ENCODE measurements at regions not wholly inside any gene's neighbourhood (a gene's known extent, or its start where the extent isn't known, plus 50 kb on each side); places are given as distances from the start of the nearest gene placed in this dataset.

- TF ChIP-seq POLR2AphosphoS5 (IDR thresholded peaks at IDR 0.05) = no peak
- Histone ChIP-seq H3K4me1 (no peaks in the 10 kb centered on the region), H3K36me3 (no peaks in the 10 kb centered on the region), H3K9me3 (no peaks in the 10 kb centered on the region), H3K4me3 (no peak overlapping the region), H3K27me3 (no peaks in the 10 kb centered on the region), H3K27ac (replicated peaks in 1 of 4) (no peak overlapping the region)
- intact Hi-C loops (cut with DNase I) = no loop called here
- WGBS = 88% methylated on average over 5 of the region's 5 CpGs
- no peak for DNase-seq (ENCODE audit: extremely low spot score)
Measured at GRCh38 chr13:59236309-59236919, 927.3 kb downstream of the DIAPH3 start.

GRCh38 chr13:59236944-59237343 lies 926.8 kb downstream of the DIAPH3 start:
- intact Hi-C loops (cut with DNase I) = no loop called here
- Histone ChIP-seq H3K36me3 (no peaks in the 10 kb centered on the region), H3K4me1 (no peaks in the 10 kb centered on the region), H3K4me3 (no peak overlapping the region), H3K9me3 (no peaks in the 10 kb centered on the region), H3K27me3 (no peaks in the 10 kb centered on the region), H3K27ac (replicated peaks in 1 of 4) (no peak overlapping the region)
- DNase-seq (ENCODE audit: extremely low spot score) = no peak
- TF ChIP-seq POLR2A (IDR thresholded peaks at IDR 0.05; ENCODE audit: low read depth) (no peak), POLR2AphosphoS5 (IDR thresholded peaks at IDR 0.05) (no peak), EP300 (IDR thresholded peaks at IDR 0.05) (no peak)
- TF ChIP-seq, protein P1, sequence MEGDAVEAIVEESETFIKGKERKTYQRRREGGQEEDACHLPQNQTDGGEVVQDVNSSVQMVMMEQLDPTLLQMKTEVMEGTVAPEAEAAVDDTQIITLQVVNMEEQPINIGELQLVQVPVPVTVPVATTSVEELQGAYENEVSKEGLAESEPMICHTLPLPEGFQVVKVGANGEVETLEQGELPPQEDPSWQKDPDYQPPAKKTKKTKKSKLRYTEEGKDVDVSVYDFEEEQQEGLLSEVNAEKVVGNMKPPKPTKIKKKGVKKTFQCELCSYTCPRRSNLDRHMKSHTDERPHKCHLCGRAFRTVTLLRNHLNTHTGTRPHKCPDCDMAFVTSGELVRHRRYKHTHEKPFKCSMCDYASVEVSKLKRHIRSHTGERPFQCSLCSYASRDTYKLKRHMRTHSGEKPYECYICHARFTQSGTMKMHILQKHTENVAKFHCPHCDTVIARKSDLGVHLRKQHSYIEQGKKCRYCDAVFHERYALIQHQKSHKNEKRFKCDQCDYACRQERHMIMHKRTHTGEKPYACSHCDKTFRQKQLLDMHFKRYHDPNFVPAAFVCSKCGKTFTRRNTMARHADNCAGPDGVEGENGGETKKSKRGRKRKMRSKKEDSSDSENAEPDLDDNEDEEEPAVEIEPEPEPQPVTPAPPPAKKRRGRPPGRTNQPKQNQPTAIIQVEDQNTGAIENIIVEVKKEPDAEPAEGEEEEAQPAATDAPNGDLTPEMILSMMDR (IDR thresholded peaks at IDR 0.05) = no peak
- 85% methylated on average over 1 of the region's 1 CpG for WGBS

DNA sequence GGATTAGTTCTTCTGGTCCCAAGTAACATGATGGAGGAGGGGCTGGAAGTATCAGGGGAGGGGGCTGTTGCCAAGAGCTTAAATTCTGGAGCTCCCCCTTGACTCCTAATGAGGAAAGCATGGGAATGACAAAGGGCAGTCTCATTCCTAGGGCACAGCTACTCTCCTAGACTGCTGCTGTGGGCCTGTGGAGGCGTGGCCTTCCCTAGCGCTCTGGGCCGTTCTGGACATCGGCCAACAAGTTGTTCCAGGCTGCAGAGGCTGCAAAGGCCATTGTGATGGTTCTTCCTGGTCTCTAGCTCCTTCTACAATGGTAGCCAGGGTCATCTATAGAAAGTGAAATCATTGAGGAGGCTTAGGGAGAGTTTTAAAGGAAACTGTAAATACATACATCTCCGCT lies 916.6 kb downstream of the DIAPH3 start:
- Histone ChIP-seq H3K27ac (replicated peaks in 1 of 4) (no peak overlapping the region), H3K27me3 (no peaks in the 10 kb centered on the region), H3K4me3 (no peak overlapping the region), H3K4me1 (peaks cover 0 to 14% (median 7%) of the 10 kb centered on the region in 4 donors), H3K36me3 (no peaks in the 10 kb centered on the region), H3K9me3 (no peaks in the 10 kb centered on the region)
- WGBS = 92% methylated on average over 5 of the region's 5 CpGs
- intact Hi-C loops (cut with DNase I) = no loop called here
- DNase-seq (ENCODE audit: extremely low spot score) = no peak
- TF ChIP-seq EP300 (IDR thresholded peaks at IDR 0.05) = no peak

GRCh38 chr13:59250336-59251189 lies 913.2 kb downstream of the DIAPH3 start:
- TF ChIP-seq, protein P1 (IDR thresholded peaks at IDR 0.05) = no peak
- no peak for TF ChIP-seq POLR2A (IDR thresholded peaks at IDR 0.05; ENCODE audit: low read depth)
- TF ChIP-seq EP300 (IDR thresholded peaks at IDR 0.05) = no peak
- H3K36me3 ChIP-seq = no peaks in the 10 kb centered on the region
- DNase-seq (ENCODE audit: extremely low spot score) = no peak
- peaks cover 0 to 14% (median 7%) of the 10 kb centered on the region in 4 donors for H3K4me1 ChIP-seq
- H3K4me3 ChIP-seq = no peak overlapping the region
- intact Hi-C loops (cut with DNase I) = no loop called here
- no peak overlapping the region for H3K27ac ChIP-seq (replicated peaks in 1 of 4)
- no peaks in the 10 kb centered on the region for H3K9me3 ChIP-seq
- H3K27me3 ChIP-seq = no peaks in the 10 kb centered on the region
- WGBS = 84% methylated on average over 5 of the region's 5 CpGs

DNA sequence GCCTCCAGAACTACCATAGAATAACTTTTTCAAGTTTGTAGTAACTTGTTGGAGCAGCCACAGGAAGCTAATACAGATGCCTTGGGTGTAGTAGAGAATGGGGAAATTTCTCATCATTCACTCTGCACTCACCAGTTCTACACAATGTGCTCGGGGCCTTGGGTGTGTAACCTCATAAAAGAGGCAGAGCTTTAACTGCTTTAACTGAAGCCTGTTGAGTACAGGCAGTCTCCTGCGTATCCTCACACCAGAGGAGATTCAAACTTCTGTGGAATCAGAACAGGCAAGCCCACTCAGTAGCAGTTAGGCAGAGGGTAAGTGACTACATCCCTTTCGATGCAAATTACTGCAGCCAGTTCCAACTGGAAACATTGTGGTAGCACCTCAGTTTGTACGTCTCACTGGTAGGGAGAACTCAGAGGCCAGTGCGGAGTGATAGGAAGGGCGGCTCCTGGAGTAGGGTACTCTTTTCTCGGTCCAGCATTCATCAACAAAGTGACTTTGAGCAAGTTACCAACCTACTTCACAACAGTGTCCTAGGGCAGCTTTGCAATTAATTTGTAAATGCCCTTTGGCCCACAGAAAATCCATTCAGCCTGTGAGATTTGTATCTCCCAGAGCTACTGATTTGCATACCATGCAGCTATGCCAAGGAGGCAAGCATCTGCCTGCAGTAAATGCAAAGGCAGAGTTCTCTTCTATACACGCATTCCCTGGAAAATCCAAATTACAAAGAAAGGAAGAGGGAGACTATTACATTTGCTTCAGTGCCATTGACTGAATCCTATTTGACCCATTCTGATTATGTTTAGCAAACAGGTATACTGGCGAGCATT lies 904.3 kb downstream of the DIAPH3 start:
- no peaks in the 10 kb centered on the region for H3K27me3 ChIP-seq
- intact Hi-C loops (cut with DNase I) = no loop called here
- DNase-seq (ENCODE audit: extremely low spot score) = no peak
- H3K4me1 ChIP-seq = no peaks in the 10 kb centered on the region
- H3K27ac ChIP-seq (replicated peaks in 1 of 4) = no peak overlapping the region
- no peaks in the 10 kb centered on the region for H3K36me3 ChIP-seq
- H3K9me3 ChIP-seq = no peaks in the 10 kb centered on the region
- no peak overlapping the region for H3K4me3 ChIP-seq
- no peak for TF ChIP-seq POLR2AphosphoS5 (IDR thresholded peaks at IDR 0.05)
- no peak for TF ChIP-seq POLR2A (IDR thresholded peaks at IDR 0.05; ENCODE audit: low read depth)
- WGBS = 84% methylated on average over 6 of the region's 9 CpGs

DNA sequence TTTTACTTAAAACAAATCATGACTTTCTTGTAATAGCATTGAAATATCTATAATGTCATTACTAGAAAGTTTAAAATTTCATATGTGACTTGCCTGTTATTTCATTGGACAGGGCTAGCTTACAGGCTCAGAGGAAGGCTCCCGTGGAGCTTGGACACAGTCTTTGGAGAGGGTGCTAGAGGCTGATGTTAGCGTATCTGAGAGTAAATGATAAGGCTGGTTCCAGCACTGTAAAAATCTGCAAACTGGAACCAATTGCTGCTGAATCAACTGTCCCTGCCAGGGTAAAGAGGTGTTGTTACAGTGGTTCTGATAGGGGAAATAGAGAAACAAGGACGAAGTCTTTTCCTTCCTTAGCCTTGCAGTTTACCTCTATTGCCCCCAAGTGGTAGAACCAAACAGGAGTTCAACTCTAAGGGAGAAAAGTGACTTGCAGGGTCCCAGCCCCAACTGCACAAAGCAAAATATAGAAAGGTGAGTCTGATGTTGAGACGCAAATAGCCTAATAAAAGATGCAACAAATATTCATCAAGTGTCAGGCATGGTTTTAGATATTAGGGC lies 901.7 kb downstream of the DIAPH3 start:
- Histone ChIP-seq H3K4me1 (no peaks in the 10 kb centered on the region), H3K36me3 (no peaks in the 10 kb centered on the region), H3K4me3 (no peak overlapping the region), H3K27ac (replicated peaks in 1 of 4) (no peak overlapping the region), H3K27me3 (no peaks in the 10 kb centered on the region), H3K9me3 (no peaks in the 10 kb centered on the region)
- 79% methylated on average over 4 of the region's 4 CpGs for WGBS
- TF ChIP-seq, protein P1 (IDR thresholded peaks at IDR 0.05) = no peak
- TF ChIP-seq POLR2A (IDR thresholded peaks at IDR 0.05; ENCODE audit: low read depth) = no peak
- TF ChIP-seq EP300 (IDR thresholded peaks at IDR 0.05) = no peak
- TF ChIP-seq POLR2AphosphoS5 (IDR thresholded peaks at IDR 0.05) = no peak
- no peak for DNase-seq (ENCODE audit: extremely low spot score)
- intact Hi-C loops (cut with DNase I) = no loop called here
